Fibroblast of villous mesenchyme (primary cell): ENCODE measurements at regions not wholly inside any gene's neighbourhood (a gene's known extent, or its start where the extent isn't known, plus 50 kb on each side); places are given as distances from the start of the nearest gene placed in this dataset.

Experiments used
- DNase-seq: peaks from one replicate; pipeline ENCODE4 v3.0.0-alpha.2; 2010; ENCODE audit warnings: low read depth
- H3K4me3 ChIP-seq: 2 replicates; pipeline ENCODE4 v1.5.1; 2011; ENCODE audit warnings: low read depth, mild to moderate bottlenecking, low read length
- TF ChIP-seq, protein P1 (sequence below): IDR thresholded peaks from 2 replicates; pipeline ENCODE4 v1.5.1; 2012; ENCODE audit warnings: low read depth, mild to moderate bottlenecking, low read length; ENCODE audit not compliant: insufficient read depth

DNA sequence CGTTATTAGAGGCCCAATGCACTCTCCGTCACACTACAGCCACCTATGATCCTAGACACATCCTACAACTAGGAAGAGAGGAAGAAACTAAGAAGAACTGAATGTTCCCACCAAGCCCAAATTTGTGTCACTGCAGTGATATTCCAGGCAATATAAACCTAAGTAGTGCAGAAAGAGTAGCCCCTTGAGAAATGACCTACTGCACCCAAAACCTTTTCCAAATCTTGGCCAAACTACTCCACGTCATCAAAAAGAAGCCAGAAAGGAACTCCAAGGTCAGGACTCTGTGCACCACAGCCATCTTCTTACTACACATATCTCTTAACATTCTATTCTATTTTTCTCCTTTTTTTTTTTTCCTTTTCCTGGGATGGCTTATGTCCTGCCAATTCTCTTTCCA is 60.2 kb downstream of the ADAMTS1 start:
- TF ChIP-seq, protein P1, sequence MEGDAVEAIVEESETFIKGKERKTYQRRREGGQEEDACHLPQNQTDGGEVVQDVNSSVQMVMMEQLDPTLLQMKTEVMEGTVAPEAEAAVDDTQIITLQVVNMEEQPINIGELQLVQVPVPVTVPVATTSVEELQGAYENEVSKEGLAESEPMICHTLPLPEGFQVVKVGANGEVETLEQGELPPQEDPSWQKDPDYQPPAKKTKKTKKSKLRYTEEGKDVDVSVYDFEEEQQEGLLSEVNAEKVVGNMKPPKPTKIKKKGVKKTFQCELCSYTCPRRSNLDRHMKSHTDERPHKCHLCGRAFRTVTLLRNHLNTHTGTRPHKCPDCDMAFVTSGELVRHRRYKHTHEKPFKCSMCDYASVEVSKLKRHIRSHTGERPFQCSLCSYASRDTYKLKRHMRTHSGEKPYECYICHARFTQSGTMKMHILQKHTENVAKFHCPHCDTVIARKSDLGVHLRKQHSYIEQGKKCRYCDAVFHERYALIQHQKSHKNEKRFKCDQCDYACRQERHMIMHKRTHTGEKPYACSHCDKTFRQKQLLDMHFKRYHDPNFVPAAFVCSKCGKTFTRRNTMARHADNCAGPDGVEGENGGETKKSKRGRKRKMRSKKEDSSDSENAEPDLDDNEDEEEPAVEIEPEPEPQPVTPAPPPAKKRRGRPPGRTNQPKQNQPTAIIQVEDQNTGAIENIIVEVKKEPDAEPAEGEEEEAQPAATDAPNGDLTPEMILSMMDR, result no peak
- no peak overlapping the region for H3K4me3 ChIP-seq
- DNase-seq, result no peak

DNA sequence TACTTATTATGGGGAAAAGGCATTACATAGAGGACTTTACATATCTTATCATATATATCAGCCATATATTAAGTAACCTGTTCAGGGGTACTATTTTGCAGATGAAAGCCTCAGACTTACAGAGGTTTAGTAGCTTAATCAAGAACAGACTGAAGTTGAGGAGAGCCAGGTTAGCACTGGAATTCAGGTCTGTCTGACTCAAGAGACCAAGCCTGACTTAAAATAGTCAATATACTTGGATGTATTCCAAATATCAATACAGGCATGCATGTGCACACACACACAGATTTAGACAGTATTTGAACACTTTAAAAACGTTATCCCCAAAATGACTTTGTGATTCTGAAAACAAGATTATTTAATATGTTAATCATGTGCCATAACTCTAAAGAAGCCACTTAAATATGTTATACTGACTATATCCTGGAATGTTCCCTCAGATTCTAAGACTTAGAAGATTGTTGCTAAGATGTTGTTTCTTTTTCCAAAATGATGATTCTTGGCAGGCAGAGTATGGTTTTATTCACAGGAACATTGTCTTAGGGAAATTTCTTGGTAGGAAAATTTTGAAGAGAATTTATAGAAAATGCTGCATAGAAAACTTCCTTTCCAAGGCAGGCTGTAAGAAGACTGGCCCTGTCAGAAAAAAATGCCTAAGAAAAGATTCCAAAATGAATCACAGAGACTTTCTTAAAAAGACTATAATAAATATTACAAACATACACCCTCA is 61.6 kb downstream of the ADAMTS1 start:
- TF ChIP-seq, protein P1, result no peak
- H3K4me3 ChIP-seq, result no peak overlapping the region
- no peak for DNase-seq

- DNase-seq, result no peak
- TF ChIP-seq, protein P1, result no peak
- H3K4me3 ChIP-seq, result no peak overlapping the region
Measured at GRCh38 chr21:26782747-26783146, 62.5 kb downstream of the ADAMTS1 start.

DNA sequence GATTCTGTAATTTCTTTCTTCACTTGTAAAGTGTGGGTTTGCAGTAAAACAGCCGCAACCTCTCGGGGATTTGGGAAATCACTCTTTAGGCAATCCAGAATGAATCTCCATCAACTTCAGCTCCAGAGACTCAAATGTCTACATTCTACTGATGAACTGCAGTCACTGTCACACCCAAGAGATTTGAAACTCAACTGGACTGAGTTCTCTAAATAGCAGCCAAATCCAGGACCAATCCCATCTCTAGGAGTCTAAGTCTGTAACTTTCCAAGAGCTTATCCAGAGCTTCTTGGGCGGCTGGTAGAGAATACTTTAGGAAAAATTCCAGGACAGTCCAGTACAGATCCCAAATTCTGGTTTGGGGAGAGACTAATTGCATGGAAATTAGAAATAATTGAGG is 62.9 kb downstream of the ADAMTS1 start:
- no peak for DNase-seq
- no peak overlapping the region for H3K4me3 ChIP-seq
- TF ChIP-seq, protein P1, result no peak

- TF ChIP-seq, protein P1, result no peak
- no peak for DNase-seq
- H3K4me3 ChIP-seq, result no peak overlapping the region
Measured at GRCh38 chr21:26781331-26781730, 63.9 kb downstream of the ADAMTS1 start.

DNA sequence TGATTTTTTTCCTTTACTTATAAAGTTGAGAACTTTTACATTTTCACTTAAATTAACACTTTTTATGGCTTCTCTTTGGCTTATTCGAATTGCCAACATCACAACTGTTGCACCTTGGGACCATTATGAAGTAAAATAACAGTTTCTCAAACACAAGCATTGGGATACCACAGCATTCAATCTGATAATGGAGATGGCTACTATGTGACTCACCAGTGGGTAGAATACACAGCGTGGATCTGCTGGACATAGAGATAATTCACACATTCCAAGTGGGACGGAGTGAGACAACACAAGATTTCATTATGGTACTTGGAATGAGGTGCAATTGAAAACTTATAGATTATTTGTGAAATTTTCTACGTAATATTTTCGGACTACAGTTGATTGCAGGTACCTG is 68.0 kb downstream of the ADAMTS1 start:
- TF ChIP-seq, protein P1, result no peak
- no peak overlapping the region for H3K4me3 ChIP-seq
- no peak for DNase-seq
